Mesenchymal stem cell (in vitro differentiated cells and primary cell): ENCODE measurements at regions not wholly inside any gene's neighbourhood (a gene's known extent, or its start where the extent isn't known, plus 50 kb on each side); places are given as distances from the start of the nearest gene placed in this dataset.

Experiments used
- DNase-seq: peaks from one replicate; pipeline ENCODE4 v3.0.0-alpha.2; 2013
- H2AFZ ChIP-seq: one replicate; pipeline ENCODE4 v1.6.1; 2013; ENCODE audit warnings: low read depth, mild to moderate bottlenecking, control low read depth, inconsistent platforms, low read length, moderate library complexity
- H2AK5ac ChIP-seq: 2 replicates; pipeline ENCODE4 v1.6.1; 2013; ENCODE audit warnings: low read length, moderate library complexity, mild to moderate bottlenecking, inconsistent platforms; ENCODE audit not compliant: severe bottlenecking
- H2BK120ac ChIP-seq: one replicate; pipeline ENCODE4 v1.6.1; 2013; ENCODE audit warnings: low read depth, mild to moderate bottlenecking, inconsistent platforms, low read length, moderate library complexity
- H2BK12ac ChIP-seq, 2 experiments: one replicate each; pipeline ENCODE4 v1.6.1; 2013; ENCODE audit warnings: inconsistent platforms in 2 of 2, low read length in 2 of 2, mild to moderate bottlenecking in 2 of 2, moderate library complexity in 2 of 2, control low read depth in 1 of 2
- H2BK15ac ChIP-seq: one replicate; pipeline ENCODE4 v1.6.1; 2013; ENCODE audit warnings: mild to moderate bottlenecking, low read depth, inconsistent platforms; ENCODE audit not compliant: poor library complexity, severe bottlenecking
- H2BK5ac ChIP-seq: 2 replicates; pipeline ENCODE4 v1.6.1; 2013; ENCODE audit warnings: low read depth, mild to moderate bottlenecking, low read length, control low read depth, inconsistent platforms; ENCODE audit not compliant: poor library complexity, severe bottlenecking
- H3K14ac ChIP-seq, 2 experiments: one replicate each; pipeline ENCODE4 v1.6.1; 2013; ENCODE audit warnings: inconsistent platforms in 2 of 2, low read length in 2 of 2, control low read depth in 1 of 2, mild to moderate bottlenecking in 1 of 2, moderate library complexity in 1 of 2
- H3K18ac ChIP-seq, 2 experiments: one replicate each; pipeline ENCODE4 v1.6.1; 2013; ENCODE audit warnings: inconsistent platforms in 2 of 2, low read length in 2 of 2, control low read depth in 1 of 2, low read depth in 1 of 2, mild to moderate bottlenecking in 1 of 2
- H3K23ac ChIP-seq, 2 experiments: one replicate each; pipeline ENCODE4 v1.6.1; 2013; ENCODE audit warnings: inconsistent platforms in 2 of 2, low read length in 2 of 2, mild to moderate bottlenecking in 2 of 2, moderate library complexity in 2 of 2, control low read depth in 1 of 2
- H3K27ac ChIP-seq: 2 replicates; pipeline ENCODE4 v1.5.1; 2013; ENCODE audit warnings: mild to moderate bottlenecking, moderate library complexity, low read length, control low read depth, inconsistent platforms; ENCODE audit not compliant: poor library complexity, severe bottlenecking
- H3K27me3 ChIP-seq, 2 experiments: 2 replicates each; pipeline versions ENCODE4 v1.6.1 to v1.7.0; 2013; ENCODE audit warnings: low read length in 2 of 2, mild to moderate bottlenecking in 2 of 2, moderate library complexity in 2 of 2, control low read depth in 1 of 2, inconsistent platforms in 1 of 2; ENCODE audit not compliant: control insufficient read depth in 1 of 2, insufficient read depth in 1 of 2
- H3K36me3 ChIP-seq, 2 experiments: 2 replicates each; pipeline versions ENCODE4 v1.6.1 to v1.7.0; 2013; ENCODE audit warnings: low read length in 2 of 2, control low read depth in 1 of 2, inconsistent platforms in 1 of 2, low read depth in 1 of 2, mild to moderate bottlenecking in 1 of 2; ENCODE audit not compliant: insufficient read depth in 2 of 2, control insufficient read depth in 1 of 2
- H3K4ac ChIP-seq, 2 experiments: one replicate each; pipeline ENCODE4 v1.6.1; 2013; ENCODE audit warnings: inconsistent platforms in 2 of 2, low read length in 2 of 2, mild to moderate bottlenecking in 2 of 2, moderate library complexity in 2 of 2, control low read depth in 1 of 2, low read depth in 1 of 2
- H3K4me1 ChIP-seq: 2 replicates; pipeline ENCODE4 v1.6.1; 2013; ENCODE audit warnings: low read depth, low read length, control low read depth; ENCODE audit not compliant: control insufficient read depth, insufficient read depth
- H3K4me2 ChIP-seq: 2 replicates; pipeline ENCODE4 v1.6.1; 2013; ENCODE audit warnings: low read length, mild to moderate bottlenecking, inconsistent platforms; ENCODE audit not compliant: poor library complexity, severe bottlenecking
- H3K4me3 ChIP-seq, 2 experiments: 2 replicates each; pipeline versions ENCODE4 v1.5.1 to v1.7.0; 2013; ENCODE audit warnings: low read length in 2 of 2, mild to moderate bottlenecking in 2 of 2, control low read depth in 1 of 2, low read depth in 1 of 2; ENCODE audit not compliant: insufficient read depth in 1 of 2
- H3K79me1 ChIP-seq: replicated peaks from 2 replicates; pipeline ENCODE4 v1.6.1; 2013; ENCODE audit warnings: mild to moderate bottlenecking, control low read depth, low read length, inconsistent platforms; ENCODE audit not compliant: poor library complexity, severe bottlenecking
- H3K9ac ChIP-seq: 2 replicates; pipeline ENCODE4 v1.7.0; 2013; ENCODE audit warnings: mild to moderate bottlenecking, low read length, moderate library complexity
- H3K9me3 ChIP-seq: 2 replicates; pipeline ENCODE4 v1.7.0; 2013; ENCODE audit warnings: mild to moderate bottlenecking, low read length; ENCODE audit not compliant: control insufficient read depth
- H4K8ac ChIP-seq: one replicate; pipeline ENCODE4 v1.6.1; 2013; ENCODE audit warnings: inconsistent platforms, mild to moderate bottlenecking, low read length, moderate library complexity
- H4K91ac ChIP-seq: one replicate; pipeline ENCODE4 v1.6.1; 2013; ENCODE audit warnings: mild to moderate bottlenecking, low read length, inconsistent platforms
- WGBS: methylation state at CpG from one replicate; pipeline ENCODE4 v1.1.7; 2013; ENCODE audit warnings: mixed read lengths; 5-methylcytosine and 5-hydroxymethylcytosine counted together

- no peak overlapping the region for H3K18ac ChIP-seq
- H3K36me3 ChIP-seq = no peaks in the 10 kb centered on the region
- no peak overlapping the region for H3K23ac ChIP-seq
- 84% methylated on average over 7 of the region's 7 CpGs for WGBS
- no peak overlapping the region for H3K4me2 ChIP-seq
- H3K4me1 ChIP-seq = no peaks in the 10 kb centered on the region
- DNase-seq = no peak
- no peak overlapping the region for H2AK5ac ChIP-seq
- no peak overlapping the region for H2BK12ac ChIP-seq
- H4K8ac ChIP-seq = no peak overlapping the region
- H2AFZ ChIP-seq = no peak overlapping the region
- no peak overlapping the region for H3K27ac ChIP-seq
- no peak overlapping the region for H4K91ac ChIP-seq
- no peak overlapping the region for H2BK15ac ChIP-seq
- no peak overlapping the region for H2BK5ac ChIP-seq
- no peak overlapping the region for H2BK120ac ChIP-seq
- H3K4me3 ChIP-seq = no peak overlapping the region
- H3K9me3 ChIP-seq = peaks cover 10% of the 10 kb centered on the region
- no peak overlapping the region for H3K14ac ChIP-seq
- H3K79me1 ChIP-seq = no peaks in the 10 kb centered on the region
- H3K27me3 ChIP-seq = peaks cover 0 to 13% of the 10 kb centered on the region in 2 experiments
- no peak overlapping the region for H3K4ac ChIP-seq
- no peak overlapping the region for H3K9ac ChIP-seq
Observed at GRCh38 chr10:111873621-111874135, 309.9 kb downstream of the GPAM start.

DNA sequence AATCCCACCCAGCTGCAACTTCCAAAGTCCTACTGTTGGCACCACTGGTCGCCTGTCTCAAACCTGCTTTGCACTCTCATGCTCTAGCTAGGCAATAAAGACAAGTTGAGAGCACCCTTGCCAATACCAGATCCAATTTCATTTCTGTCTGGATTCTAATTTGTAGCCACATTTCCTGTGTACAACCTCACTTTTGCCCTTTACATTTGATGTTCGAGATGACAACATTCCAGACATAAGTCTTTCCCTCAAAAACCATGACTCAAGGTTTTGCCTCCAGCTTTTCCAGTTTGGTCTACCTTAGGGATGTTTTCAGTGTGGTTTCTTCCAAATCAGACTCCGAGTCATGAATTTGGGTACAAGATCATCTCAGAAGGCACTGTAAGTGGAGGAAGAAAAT is 309.0 kb downstream of the GPAM start:
- H3K36me3 ChIP-seq = no peaks in the 10 kb centered on the region
- no peak overlapping the region for H2BK5ac ChIP-seq
- no peak overlapping the region for H2BK15ac ChIP-seq
- no peak overlapping the region for H3K4me2 ChIP-seq
- no peaks in the 10 kb centered on the region for H3K79me1 ChIP-seq
- no peak overlapping the region for H3K27ac ChIP-seq
- WGBS = 53% methylated on average over 3 of the region's 3 CpGs
- H2BK12ac ChIP-seq = no peak overlapping the region
- H2AFZ ChIP-seq = no peak overlapping the region
- H4K91ac ChIP-seq = no peak overlapping the region
- no peak overlapping the region for H3K18ac ChIP-seq
- H2BK120ac ChIP-seq = no peak overlapping the region
- H3K9me3 ChIP-seq = peaks cover 10% of the 10 kb centered on the region
- H3K4ac ChIP-seq = no peak overlapping the region
- H2AK5ac ChIP-seq = no peak overlapping the region
- H3K9ac ChIP-seq = no peak overlapping the region
- no peak for DNase-seq
- H3K4me1 ChIP-seq = no peaks in the 10 kb centered on the region
- peaks cover 0 to 13% of the 10 kb centered on the region in 2 experiments for H3K27me3 ChIP-seq
- H3K23ac ChIP-seq = no peak overlapping the region
- no peak overlapping the region for H4K8ac ChIP-seq
- no peak overlapping the region for H3K4me3 ChIP-seq
- no peak overlapping the region for H3K14ac ChIP-seq

- WGBS = 62% methylated on average over 2 of the region's 4 CpGs
- Histone ChIP-seq H3K4me3 (no peak overlapping the region), H3K14ac (no peak overlapping the region), H3K23ac (no peak overlapping the region), H2BK15ac (no peak overlapping the region), H3K9me3 (peaks cover 10% of the 10 kb centered on the region), H3K36me3 (no peaks in the 10 kb centered on the region), H3K27me3 (peaks cover 0 to 13% of the 10 kb centered on the region in 2 experiments), H4K8ac (no peak overlapping the region), H3K18ac (no peak overlapping the region), H4K91ac (no peak overlapping the region), H3K9ac (no peak overlapping the region), H3K4ac (no peak overlapping the region), H2AFZ (no peak overlapping the region), H3K4me1 (no peaks in the 10 kb centered on the region), H2BK120ac (no peak overlapping the region), H2BK5ac (no peak overlapping the region), H3K79me1 (no peaks in the 10 kb centered on the region), H2BK12ac (no peak overlapping the region), H3K27ac (no peak overlapping the region), H3K4me2 (no peak overlapping the region), H2AK5ac (no peak overlapping the region)
- DNase-seq = no peak
Observed at GRCh38 chr10:111875725-111876124, 307.8 kb downstream of the GPAM start.

- no peak overlapping the region for H2AFZ ChIP-seq
- no peaks in the 10 kb centered on the region for H3K4me1 ChIP-seq
- no peak overlapping the region for H3K27ac ChIP-seq
- H4K91ac ChIP-seq = no peak overlapping the region
- H3K23ac ChIP-seq = no peak overlapping the region
- no peaks in the 10 kb centered on the region for H3K36me3 ChIP-seq
- no peak overlapping the region for H3K4me3 ChIP-seq
- no peak overlapping the region for H2BK120ac ChIP-seq
- no peak overlapping the region for H3K4ac ChIP-seq
- H2BK12ac ChIP-seq = no peak overlapping the region
- peaks cover 0 to 21% of the 10 kb centered on the region in 2 experiments for H3K27me3 ChIP-seq
- H2AK5ac ChIP-seq = no peak overlapping the region
- peaks cover 20% of the 10 kb centered on the region for H3K9me3 ChIP-seq
- no peak overlapping the region for H3K9ac ChIP-seq
- no peak overlapping the region for H3K14ac ChIP-seq
- no peak overlapping the region for H3K4me2 ChIP-seq
- no peaks in the 10 kb centered on the region for H3K79me1 ChIP-seq
- H4K8ac ChIP-seq = no peak overlapping the region
- H2BK5ac ChIP-seq = no peak overlapping the region
- no peak for DNase-seq
- no peak overlapping the region for H2BK15ac ChIP-seq
- WGBS = 71% methylated on average over 3 of the region's 3 CpGs
- H3K18ac ChIP-seq = no peak overlapping the region
Observed at GRCh38 chr10:111877258-111877657, 306.3 kb downstream of the GPAM start.
